ENCODE measurements at regions not wholly inside any gene's neighbourhood (a gene's known extent, or its start where the extent isn't known, plus 50 kb on each side); places are given as distances from the start of the nearest gene placed in this dataset.

GRCh38 chr4:100797791-100798190 lies 280.0 kb upstream of the EMCN start:
- H3K4me2 ChIP-seq (ENCODE audit: low read length) = no peak overlapping the region
- RAD21 ChIA-PET (ENCODE audit: low non-redundant PET in 1 of 2, low total read pairs in 2 of 2, uncharacterized antibody in 2 of 2, unreplicated experiment in 2 of 2) = no interaction called here
- H3K9me3 ChIP-seq (ENCODE audit: control insufficient read depth in 1 of 2, insufficient read depth in 1 of 2, low read depth in 1 of 2, low read length in 2 of 2) = no peaks in the 10 kb centered on the region
- H3K36me3 ChIP-seq (ENCODE audit: control insufficient read depth in 1 of 2, insufficient read depth in 2 of 2, low read length in 2 of 2) = no peaks in the 10 kb centered on the region
- intact Hi-C loops (cut with micrococcal nuclease) = no loop called here
- CTCF ChIA-PET = no interaction called here
- no peaks in the 10 kb centered on the region for H3K27me3 ChIP-seq (ENCODE audit: insufficient read depth, low read length)
- H3K4me1 ChIP-seq (ENCODE audit: control insufficient read depth in 1 of 2, insufficient read depth in 2 of 2, low read length in 2 of 2) = no peaks in the 10 kb centered on the region
- DNase-seq (ENCODE audit: low read depth, low spot score) (no peak), ATAC-seq (no peak)
- BruUV-seq (replicated peaks) = no TSS peak
- no peaks in the 10 kb centered on the region for H3K9me2 ChIP-seq (ENCODE audit: insufficient read depth)
- no peak overlapping the region for H3K9ac ChIP-seq (ENCODE audit: low read length)
- H3K4me3 ChIP-seq (replicated peaks in 1 of 2; ENCODE audit: low read depth in 1 of 2, low read length in 2 of 2) = no peak overlapping the region
- H3K27ac ChIP-seq (ENCODE audit: low read depth, low read length) = no peak overlapping the region
- POLR2A ChIA-PET = no interaction called here
- no peak overlapping the region for H2AFZ ChIP-seq (ENCODE audit: low read depth, low read length, poor library complexity, severe bottlenecking)
- no peak for TF ChIP-seq ATF3 (IDR thresholded peaks at IDR 0.05)
- TF ChIP-seq JUND (IDR thresholded peaks at IDR 0.05) = no peak
- TF ChIP-seq RAD21 (IDR thresholded peaks at IDR 0.05; ENCODE audit: low read depth) = no peak
- no peak for TF ChIP-seq SIN3A (IDR thresholded peaks at IDR 0.05; ENCODE audit: low read depth)
- TF ChIP-seq YY1 (IDR thresholded peaks at IDR 0.05; ENCODE audit: extremely low read depth, insufficient replicate concordance, low read depth, low read length) = no peak
- TF ChIP-seq SRF (IDR thresholded peaks at IDR 0.05; ENCODE audit: low read depth) = no peak
- no peak for TF ChIP-seq ELF1 (IDR thresholded peaks at IDR 0.05; ENCODE audit: borderline replicate concordance, low read depth)
- no peak for TF ChIP-seq CEBPB (IDR thresholded peaks at IDR 0.05; ENCODE audit: low read depth)
- TF ChIP-seq POLR2A (IDR thresholded peaks at IDR 0.05; ENCODE audit: borderline replicate concordance, extremely low read depth, insufficient read depth, insufficient read length) = no peak
- TF ChIP-seq, protein P1, sequence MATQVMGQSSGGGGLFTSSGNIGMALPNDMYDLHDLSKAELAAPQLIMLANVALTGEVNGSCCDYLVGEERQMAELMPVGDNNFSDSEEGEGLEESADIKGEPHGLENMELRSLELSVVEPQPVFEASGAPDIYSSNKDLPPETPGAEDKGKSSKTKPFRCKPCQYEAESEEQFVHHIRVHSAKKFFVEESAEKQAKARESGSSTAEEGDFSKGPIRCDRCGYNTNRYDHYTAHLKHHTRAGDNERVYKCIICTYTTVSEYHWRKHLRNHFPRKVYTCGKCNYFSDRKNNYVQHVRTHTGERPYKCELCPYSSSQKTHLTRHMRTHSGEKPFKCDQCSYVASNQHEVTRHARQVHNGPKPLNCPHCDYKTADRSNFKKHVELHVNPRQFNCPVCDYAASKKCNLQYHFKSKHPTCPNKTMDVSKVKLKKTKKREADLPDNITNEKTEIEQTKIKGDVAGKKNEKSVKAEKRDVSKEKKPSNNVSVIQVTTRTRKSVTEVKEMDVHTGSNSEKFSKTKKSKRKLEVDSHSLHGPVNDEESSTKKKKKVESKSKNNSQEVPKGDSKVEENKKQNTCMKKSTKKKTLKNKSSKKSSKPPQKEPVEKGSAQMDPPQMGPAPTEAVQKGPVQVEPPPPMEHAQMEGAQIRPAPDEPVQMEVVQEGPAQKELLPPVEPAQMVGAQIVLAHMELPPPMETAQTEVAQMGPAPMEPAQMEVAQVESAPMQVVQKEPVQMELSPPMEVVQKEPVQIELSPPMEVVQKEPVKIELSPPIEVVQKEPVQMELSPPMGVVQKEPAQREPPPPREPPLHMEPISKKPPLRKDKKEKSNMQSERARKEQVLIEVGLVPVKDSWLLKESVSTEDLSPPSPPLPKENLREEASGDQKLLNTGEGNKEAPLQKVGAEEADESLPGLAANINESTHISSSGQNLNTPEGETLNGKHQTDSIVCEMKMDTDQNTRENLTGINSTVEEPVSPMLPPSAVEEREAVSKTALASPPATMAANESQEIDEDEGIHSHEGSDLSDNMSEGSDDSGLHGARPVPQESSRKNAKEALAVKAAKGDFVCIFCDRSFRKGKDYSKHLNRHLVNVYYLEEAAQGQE (IDR thresholded peaks at IDR 0.05; ENCODE audit: low read depth) = no peak
- TF ChIP-seq EGR1 (IDR thresholded peaks at IDR 0.05; ENCODE audit: low read depth) = no peak
- no peak for TF ChIP-seq ZBTB33 (IDR thresholded peaks at IDR 0.05; ENCODE audit: extremely low read depth, insufficient replicate concordance, low read length)
- no peak for TF ChIP-seq FOSL1 (IDR thresholded peaks at IDR 0.05; ENCODE audit: low read depth)
- no peak for TF ChIP-seq SP1 (IDR thresholded peaks at IDR 0.05; ENCODE audit: low read depth)
- TF ChIP-seq ZNF274 (IDR thresholded peaks at IDR 0.05; ENCODE audit: low read depth, low read length) = no peak
- no peak for TF ChIP-seq EZH2phosphoT487 (IDR thresholded peaks at IDR 0.05; ENCODE audit: borderline replicate concordance)
- no peak for TF ChIP-seq MAX (IDR thresholded peaks at IDR 0.05)
- TF ChIP-seq CBX3 (IDR thresholded peaks at IDR 0.05; ENCODE audit: low read depth) = no peak
- no peak for TF ChIP-seq CTCF (IDR thresholded peaks at IDR 0.05 in 2 of 3, conservative IDR thresholded peaks at IDR 0.05 in 1 of 3; ENCODE audit: borderline replicate concordance in 1 of 3, insufficient read depth in 1 of 3, low read depth in 2 of 3, low read length in 2 of 3)
- no peaks in the 10 kb centered on the region for H3K79me2 ChIP-seq (ENCODE audit: insufficient read depth, low read length)
- no peaks in the 10 kb centered on the region for H4K20me1 ChIP-seq (ENCODE audit: insufficient read depth)
